HG03280 (cell line): ENCODE measurements at regions not wholly inside any gene's neighbourhood (a gene's known extent, or its start where the extent isn't known, plus 50 kb on each side); places are given as distances from the start of the nearest gene placed in this dataset.
"Not testable (repeated sequence)": the region's sequence is repeated elsewhere in the genome, so short reads cannot be mapped to it uniquely, and the experiment has no call there.

Experiments used
- ATAC-seq: cut with Tn5 transposase; IDR thresholded peaks from one replicate; pipeline ENCODE4 v1.9.1; 2021; ENCODE audit warnings: mild to moderate bottlenecking, moderate library complexity; ENCODE audit not compliant: unreplicated experiment

DNA sequence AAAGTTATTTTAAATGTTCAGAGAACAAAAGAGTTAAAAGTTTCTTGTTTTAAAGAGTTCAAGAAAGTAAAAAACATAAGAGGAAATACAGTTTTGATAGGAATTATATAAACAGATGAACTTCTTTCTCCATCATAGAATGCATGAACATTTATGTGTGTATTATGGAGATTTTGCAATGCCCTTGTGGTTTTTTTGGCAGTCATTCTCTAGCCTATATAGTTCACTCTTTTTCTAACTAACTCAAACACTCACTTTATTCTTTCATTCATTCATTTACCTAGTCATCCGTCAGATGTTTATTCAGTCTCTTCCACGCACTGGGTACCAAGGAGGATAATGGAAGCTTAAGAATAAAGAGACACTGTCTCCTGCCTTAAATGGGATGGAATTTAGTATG, 195.9 kb upstream of the VLDLR start:
- no peak for ATAC-seq

DNA sequence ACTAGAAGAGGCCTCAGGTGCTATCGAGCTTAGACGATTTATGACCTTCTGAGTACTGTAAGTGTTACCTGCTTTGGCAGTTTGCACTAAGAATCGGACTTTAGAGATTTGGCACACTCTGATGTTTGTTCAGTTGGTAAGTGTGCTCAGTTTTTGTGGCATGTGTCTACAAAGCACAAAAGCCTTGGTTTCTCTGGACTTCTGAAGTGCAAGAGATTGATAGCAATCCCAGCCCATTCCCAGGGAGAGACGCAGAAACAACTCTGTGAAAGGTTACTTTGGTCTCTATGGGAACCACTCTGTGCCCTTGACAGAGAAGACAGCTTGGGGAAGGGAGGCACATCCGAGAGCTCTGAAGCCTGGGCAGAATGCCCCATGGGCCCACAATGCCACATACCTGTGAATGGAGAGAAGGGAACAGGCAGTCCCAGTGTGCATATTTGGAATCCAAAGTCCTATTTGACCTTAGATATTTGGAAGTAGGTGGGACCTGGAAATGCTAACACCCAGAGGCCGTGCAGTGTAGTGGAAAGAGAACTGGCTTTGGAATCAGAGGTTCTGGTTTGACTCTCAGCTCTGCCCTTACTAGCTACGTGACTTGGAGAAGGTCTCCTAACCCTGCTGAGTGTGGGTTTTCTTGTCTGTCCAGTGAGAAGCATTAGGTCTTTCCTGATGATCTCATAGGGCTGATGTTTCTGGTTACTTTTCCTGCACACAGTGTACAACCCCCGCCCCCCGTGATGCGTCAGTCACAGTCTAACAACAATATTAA, 194.3 kb upstream of the VLDLR start:
- ATAC-seq: no peak

DNA sequence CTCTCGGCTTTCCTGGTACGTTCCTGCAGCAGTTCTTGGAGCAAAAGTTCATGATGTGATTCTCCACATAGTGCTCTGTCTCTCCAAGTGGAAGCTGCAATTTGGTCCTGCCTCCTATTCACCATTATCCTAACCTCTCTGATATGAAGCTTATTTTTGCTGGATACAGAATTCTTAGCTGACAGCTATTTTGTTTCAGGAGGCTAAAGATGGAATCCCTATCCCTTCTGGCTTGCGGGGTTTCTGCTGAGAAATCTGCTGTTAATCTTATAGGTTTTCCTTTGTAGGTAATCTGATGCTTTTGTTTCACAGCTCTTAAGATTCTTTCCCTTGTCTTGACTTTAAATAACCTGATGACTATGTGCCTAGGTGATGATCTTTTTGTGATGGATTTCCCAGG, 181.6 kb upstream of the VLDLR start:
- no peak for ATAC-seq

DNA sequence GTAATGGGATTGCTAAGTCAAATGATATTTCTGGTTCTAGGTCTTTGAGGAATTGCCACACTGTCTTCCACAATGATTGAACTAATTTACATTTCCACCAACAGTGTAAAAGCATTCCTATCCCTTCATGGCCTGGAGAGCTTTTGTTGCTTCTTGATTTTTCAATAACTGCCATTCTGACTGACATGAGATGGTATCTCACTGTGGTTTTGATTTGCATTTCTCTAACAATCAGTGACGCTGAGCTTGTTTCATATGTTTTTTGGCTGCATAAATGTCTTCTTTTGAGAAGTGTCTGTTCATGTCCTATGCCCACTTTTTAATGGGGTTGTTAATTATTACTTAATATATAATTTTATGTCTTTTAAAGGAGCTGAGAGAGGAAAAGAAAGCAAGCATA, 177.7 kb upstream of the VLDLR start:
- not testable (repeated sequence) for ATAC-seq

DNA sequence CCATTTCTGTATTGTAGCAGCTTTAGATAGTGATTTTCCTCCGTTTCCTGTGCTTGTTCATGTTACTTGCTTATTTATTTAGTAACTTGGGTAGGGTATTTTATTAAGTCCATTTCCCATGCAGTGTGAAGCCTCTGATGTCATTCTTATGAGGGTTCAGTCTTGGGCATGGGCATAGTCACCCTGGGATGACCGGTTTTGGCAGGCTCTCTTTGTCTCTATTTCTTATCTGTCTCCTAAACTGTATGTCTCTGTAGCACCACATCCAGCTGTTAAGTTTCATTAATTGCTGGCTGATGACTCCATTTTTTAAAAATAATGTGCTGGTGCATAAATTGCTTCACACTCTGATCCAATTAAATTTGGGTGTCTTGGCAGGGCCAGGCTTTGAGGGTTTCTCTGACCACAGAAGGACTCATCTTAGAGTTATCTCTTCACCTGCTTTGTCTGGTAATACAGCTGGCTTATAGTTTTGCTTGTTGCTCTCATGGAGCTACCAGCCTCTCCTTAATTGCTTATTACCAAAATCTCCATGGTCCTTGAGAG, 173.3 kb upstream of the VLDLR start:
- no peak for ATAC-seq

DNA sequence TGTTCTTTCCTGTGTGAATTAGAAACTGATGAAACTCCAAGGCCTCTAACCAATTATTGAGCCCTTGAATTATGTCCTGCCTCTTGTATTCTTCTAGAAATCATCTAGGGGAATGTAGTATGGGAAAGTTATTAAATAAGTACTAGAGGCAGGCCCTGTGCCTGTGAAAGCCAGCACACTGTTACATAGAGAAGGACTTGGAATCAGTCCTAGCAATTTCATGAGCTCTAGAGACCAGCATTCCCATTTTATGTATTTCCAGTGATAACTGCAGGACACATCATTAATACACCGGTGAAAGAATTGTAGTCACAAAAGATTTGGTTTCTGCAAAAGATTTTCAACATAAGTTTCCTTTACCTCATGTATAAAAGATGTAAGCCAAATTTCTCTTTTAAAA, 168.5 kb upstream of the VLDLR start:
- ATAC-seq: no peak

DNA sequence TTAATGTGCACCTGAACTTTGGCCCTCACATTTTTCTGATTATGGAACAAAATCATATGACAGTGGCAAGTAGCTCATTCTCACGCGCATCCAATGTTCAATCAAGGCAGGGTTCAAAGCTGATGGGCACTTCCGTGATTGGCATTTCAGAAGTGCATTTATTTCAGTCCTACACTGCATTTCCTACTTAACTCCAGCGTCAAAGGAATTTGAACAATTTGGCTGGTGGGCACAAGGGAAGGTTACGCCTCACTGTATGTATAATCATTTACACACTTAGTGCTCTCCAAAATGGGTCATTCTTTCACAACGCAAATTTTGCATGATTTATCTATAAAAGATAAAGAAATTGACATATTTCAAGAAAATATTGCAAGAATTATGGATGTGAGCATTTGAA, 167.9 kb upstream of the VLDLR start:
- ATAC-seq: no peak

DNA sequence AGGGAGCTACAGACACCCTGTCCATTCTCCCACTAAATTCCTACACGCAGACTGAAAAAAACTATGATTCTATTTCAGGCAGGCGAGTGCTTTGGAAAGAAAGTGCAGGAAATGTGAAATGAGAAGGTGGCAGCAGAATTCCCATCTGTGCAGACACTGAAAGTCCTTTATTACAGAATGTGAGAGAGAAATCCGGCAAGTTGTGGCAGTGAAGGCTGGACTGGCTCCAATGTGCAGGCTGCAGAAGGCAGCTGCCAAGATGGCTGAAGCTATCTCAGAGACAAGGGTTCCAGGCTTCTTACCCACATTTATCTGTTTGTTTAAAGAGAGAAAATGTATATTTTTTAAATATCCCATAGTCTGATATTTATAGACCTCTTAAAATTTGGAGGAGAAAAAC, 161.8 kb upstream of the VLDLR start:
- no peak for ATAC-seq

DNA sequence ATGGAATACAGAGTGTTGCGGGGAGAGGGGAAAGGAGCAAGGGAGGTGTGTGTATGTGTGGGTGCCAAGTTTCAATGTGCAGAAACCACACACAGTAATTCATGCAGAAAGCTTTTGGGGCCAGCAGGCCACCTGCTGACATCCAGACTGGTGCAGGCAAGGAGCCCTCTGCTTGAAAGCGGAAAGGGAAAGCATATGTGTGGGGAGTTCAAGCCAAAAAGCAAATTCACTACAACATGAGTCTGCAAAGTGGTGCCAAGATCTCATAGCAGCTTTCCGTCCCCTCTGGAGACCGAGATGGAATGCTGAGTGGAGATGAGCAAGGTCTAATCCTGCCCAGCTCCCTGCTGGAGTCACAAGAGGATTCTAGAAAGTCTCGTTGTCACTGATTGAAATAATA, 159.7 kb upstream of the VLDLR start:
- ATAC-seq: no peak

DNA sequence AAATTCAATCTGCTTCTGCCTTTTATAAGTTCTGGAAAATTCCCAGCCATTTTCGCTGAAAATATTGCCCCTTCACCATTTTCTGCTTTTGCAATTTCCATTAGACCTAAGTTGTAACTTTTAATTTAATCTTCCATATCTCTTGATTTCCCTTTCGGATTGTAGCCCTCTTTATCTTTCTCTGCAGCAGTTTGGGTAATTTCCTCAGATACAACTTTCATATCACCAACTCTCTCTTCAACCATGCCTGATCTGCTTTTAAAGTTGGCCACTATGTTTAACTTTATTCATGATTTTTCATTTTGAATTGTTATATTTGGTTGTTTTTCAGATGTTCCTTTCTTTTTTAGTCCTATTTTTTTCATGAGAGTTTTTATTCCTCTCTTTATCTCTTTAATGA, 157.0 kb upstream of the VLDLR start:
- ATAC-seq: no peak

DNA sequence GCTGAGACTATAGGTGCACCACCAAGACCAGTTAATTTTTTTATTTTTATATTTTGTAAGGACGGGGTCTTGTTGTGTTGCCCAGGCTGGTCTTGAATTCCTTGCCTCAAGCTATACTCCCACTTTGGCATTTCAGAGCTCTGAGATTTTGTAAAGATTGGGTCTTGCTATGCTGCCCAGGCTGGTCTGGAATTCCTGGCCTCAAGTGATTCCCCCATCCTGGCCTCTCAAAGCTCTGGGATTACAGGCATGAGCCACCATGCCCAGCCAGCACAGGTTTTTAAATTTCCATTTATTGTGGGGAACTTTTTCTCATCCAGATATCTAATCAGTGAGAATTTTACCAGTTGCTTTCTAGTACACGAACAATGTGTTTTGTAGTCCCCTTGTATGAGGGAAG, 156.1 kb upstream of the VLDLR start:
- no peak for ATAC-seq

DNA sequence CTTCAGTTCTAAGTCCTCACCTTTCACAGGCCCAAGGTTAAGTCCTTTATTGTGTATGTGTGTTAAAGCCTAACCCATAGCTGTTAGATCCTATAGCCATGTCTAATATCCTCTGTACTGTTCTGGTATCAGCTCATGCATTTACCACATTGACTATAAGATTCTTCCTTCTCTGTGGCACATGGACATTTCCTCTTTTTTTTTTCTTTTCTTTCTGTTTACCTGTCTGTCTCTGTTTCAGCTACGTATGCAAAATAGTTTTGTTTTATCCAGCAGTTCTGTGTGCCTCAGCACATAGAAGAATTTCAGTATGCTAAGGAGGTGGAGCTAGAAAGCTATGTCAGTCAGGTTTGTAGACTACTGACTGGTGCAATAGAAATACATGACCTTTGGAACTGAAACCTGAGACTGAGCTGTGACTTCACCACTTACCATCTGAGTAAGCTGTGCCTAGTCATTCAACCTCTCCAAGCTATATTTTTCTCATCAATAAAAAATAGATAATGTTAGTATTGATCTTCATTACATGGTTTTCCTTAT, 155.6 kb upstream of the VLDLR start:
- peak; percentile 99 for ATAC-seq

DNA sequence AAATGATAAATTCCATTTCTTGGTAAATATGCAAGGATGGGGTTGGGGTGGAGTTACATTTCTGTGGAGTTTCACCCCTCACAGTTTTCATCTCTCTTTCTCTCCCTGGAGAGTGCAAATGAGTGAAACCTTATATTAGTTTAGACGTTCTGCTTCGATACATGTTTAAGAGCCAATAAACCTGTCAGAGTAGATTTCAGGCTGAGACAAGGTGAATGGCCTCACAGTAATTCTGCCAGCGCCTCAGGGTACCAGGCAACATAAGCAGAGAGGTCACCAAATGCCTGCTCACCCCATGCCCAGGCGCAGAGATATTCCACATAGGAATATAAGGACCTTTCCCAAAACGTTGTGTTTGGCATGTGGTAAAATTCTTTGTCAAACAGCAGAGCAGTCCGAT, 154.9 kb upstream of the VLDLR start:
- ATAC-seq: no peak

DNA sequence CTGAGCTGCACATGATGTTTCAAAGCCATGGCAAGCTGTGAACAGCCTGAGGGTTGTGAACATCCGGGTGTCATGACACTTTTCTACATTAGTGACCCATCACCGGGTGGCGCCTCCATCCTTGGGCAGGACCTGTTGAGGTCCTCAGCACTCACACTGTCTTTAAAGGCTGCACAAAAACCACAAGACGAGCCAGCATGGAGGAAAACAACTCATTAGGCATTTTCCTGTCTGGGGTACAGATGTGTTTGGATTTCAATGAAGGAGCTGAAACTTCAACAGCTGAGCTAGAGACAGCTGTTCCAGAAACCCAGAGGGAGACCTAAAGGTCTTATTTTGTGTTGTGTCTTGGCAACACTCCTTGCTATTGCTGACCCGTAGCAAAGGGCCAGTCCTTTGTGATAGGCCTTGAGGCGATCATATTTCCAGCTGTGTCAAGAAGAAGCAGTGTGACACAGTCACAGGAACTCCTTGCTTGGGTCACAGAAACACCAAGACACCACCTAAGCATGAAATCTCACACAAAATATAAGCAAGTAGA, 151.8 kb upstream of the VLDLR start:
- no peak for ATAC-seq

DNA sequence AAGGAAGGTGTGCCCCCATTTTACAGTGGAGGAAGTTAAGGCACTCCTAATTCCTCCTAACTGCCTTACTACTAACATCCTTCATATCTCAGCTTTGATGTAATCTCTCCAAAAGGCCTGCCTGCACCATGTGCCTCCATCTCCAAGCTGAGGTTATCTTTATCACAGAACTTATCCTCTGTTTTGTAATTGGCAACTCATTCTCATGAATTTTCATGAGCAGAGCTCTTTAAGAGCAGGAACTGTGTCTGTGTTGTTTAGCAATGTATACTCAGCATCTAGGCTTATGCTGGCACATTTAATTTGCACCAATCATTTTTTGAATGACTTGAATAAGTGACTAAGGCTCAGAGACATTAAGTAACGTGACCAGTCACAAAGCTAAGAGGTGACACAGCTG, 147.9 kb upstream of the VLDLR start:
- ATAC-seq: no peak

DNA sequence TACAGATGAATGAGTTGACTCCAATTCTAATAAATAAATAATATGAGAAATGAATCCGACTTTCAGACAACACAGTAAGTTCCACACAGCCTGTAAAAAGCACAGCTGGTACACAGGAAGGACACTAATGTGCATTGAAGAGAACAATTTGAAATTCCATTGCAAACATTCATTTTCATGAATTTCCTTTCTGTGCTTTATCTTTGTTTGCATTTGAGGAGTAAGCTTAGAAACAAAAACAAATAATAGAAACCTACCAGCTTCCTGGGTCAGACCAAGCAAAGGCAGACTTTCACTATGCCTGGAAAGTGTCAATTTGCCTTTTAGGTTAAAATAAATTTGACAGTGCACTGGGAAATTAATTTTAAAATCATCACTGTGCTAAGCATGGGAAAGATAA, 143.8 kb upstream of the VLDLR start:
- ATAC-seq: no peak

DNA sequence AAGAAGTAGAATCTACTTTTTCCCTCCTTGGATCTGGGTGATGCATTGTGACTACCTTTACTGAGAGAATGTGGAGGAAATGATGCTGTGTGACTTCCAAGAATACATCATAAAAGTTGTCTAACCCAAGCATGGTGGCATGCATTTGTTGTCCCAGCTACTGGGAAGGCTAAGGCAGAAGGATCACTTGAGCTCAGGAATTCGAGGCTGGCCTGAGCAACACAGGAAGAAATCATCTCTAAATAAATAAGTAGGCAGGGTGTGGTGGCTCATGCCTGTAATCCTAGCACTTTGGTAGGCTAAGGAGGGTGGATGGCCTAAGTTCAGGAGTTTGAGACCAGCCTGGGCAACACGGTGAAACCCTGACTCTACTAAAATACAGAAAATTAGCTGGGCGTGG, 143.2 kb upstream of the VLDLR start:
- ATAC-seq: no peak

DNA sequence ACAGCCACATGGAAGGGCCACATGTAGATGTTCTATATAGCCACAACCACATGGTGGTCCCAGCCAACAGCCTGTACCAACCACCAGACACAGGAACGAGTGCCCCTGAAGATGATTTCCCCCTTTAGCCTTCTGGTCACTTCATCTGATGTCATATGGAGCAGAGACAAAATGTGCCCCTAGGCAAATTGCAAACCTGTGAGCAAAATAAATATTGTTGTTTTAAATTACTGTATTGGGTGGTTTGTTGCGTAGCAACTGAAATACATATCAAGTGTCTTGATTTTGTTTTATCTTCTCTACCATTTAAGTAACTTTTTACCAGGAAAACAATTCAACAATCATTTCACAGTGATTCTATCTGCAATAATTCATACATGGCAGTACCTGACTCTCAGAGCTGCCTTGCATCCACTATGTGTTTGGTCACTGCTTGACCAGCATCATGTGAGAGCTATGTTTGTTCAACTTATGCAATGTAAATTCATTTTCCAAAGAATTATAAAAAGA, 142.5 kb upstream of the VLDLR start:
- no peak for ATAC-seq

DNA sequence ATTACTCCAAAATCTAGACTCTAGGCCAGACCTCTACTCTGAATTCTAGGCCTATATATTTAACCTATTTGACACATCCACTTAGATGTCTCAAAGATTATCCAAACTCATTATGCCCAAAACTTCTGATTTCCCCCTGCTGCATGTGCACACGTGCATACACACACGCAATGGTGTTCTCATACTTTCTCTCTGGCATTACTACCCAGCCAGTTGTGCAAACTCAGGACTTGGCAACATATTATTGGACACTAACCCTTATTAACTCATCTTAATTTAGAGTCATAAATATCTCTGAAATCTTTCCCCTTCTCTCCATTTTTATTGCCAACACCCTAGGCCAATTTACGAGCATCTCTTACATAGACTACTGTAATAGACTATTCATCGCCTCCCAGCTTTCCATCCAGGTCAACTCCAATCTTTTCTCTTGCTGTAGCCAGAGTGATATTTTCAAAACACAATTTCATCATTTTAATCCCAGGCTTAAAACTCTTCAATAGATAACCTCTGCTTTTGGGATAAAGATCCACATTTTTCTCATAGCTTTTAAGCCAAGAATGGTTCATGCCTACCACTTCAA, 141.2 kb upstream of the VLDLR start:
- no peak for ATAC-seq

DNA sequence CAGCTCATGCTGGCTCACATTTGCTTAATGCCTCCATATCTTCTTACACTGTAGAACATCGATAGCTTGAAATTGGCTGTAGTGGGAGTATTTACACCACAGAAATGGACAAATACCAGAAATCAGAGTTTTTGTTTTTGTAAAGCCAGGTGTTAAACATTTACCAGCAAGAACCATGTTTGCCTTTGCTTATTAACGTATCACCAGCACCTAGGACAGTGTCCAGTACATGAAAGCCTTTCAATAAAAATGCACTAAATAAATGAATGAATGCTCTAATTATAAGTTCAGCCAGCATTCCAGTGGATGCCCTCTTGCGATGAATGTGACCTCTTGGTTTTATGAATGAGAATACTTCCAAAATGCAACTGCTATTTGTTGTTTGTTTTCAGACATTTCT, 140.4 kb upstream of the VLDLR start:
- ATAC-seq: no peak

DNA sequence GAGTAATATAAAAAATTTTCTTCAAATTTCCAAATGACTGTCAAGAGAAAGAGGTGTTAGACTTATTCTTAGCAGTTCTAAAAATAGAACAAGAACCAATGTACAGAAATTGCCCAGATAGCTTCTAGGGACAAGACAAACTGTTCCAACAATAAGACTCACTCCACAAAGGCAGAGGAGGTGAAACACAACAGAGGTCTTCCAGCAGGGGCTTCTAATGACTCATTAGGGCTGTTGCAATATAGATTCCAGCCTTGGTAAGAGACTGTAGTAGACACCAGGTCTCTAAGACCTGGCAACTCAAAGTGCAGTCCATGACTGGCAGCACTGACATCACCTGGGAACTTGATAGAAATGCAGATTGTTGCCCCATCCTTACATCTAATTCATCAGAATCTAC, 134.6 kb upstream of the VLDLR start:
- ATAC-seq: no peak

DNA sequence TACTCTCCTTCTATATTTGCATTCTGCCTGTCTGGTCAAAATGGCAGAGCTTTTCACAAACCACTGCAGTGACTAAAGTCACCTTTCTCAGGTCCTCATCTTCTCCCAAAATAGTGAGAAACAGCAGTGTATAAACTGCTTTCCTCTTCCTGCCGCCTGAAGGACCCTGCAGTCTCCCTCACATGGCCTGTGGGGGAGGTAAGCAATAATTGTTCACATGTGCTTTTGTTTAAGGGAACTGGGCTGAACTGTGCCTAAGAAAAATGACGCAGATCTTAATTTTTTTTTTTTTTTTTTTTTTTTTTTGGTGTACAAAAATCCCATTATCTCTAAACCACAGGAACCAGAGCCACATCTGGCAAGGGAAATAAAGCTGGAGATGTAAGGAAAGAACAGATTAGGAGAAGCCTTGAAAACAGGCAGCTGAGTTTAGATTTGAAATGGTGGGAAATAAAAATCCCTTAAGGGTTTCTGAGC, 131.7 kb upstream of the VLDLR start:
- ATAC-seq: no peak
